Suprapubic skin (tissue), 4 donors: ENCODE measurements at regions not wholly inside any gene's neighbourhood (a gene's known extent, or its start where the extent isn't known, plus 50 kb on each side); places are given as distances from the start of the nearest gene placed in this dataset.

Experiments
- EP300 ChIP-seq: sonication (generic); formaldehyde crosslinking; IDR thresholded peaks from one replicate; pipeline ENCODE4 v1.6.1; 2017; ENCODE audit warnings: antibody characterized with exemption
- POLR2A ChIP-seq, 2 donors: fragments of 450-650 bp; IDR thresholded peaks; one replicate each; pipeline ENCODE4 v1.6.1; 2017; ENCODE audit warnings: antibody characterized with exemption in 2 of 2, mild to moderate bottlenecking in 2 of 2, moderate library complexity in 2 of 2
- POLR2AphosphoS5 ChIP-seq, 3 donors: sonication (generic); formaldehyde crosslinking; IDR thresholded peaks; one replicate each; pipeline ENCODE4 v1.6.1; 2017; ENCODE audit warnings: antibody characterized with exemption in 3 of 3
- TF ChIP-seq, protein P1 (sequence below), 2 donors: fragments of 200-600 bp in 1 of 2; fragments of 450-650 bp in 1 of 2; sonication (generic) in 1 of 2; IDR thresholded peaks; one replicate each; pipeline ENCODE4 v1.5.1; 2016 to 2019; ENCODE audit warnings: antibody characterized with exemption in 2 of 2, mild to moderate bottlenecking in 1 of 2, moderate library complexity in 1 of 2

DNA sequence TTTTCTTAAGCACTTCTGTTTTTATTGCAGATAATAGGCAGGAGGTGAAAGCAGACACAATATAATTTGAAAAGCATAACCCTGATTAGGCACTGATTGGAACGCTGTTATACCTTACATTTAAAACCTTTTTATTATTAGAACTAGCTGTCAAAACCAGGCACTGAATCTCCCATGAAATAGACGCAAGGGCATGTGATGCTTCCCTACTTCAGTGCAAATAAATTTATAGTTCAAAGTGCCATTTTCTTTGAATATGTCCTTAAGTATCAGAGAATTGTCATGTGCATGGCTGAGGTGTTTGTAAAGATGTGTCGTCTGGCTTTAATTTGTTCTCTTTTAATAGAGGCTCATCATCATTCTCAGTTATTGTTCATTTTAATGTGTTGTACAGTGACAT, 386.0 kb downstream of the NR2F2 start:
- TF ChIP-seq, protein P1, sequence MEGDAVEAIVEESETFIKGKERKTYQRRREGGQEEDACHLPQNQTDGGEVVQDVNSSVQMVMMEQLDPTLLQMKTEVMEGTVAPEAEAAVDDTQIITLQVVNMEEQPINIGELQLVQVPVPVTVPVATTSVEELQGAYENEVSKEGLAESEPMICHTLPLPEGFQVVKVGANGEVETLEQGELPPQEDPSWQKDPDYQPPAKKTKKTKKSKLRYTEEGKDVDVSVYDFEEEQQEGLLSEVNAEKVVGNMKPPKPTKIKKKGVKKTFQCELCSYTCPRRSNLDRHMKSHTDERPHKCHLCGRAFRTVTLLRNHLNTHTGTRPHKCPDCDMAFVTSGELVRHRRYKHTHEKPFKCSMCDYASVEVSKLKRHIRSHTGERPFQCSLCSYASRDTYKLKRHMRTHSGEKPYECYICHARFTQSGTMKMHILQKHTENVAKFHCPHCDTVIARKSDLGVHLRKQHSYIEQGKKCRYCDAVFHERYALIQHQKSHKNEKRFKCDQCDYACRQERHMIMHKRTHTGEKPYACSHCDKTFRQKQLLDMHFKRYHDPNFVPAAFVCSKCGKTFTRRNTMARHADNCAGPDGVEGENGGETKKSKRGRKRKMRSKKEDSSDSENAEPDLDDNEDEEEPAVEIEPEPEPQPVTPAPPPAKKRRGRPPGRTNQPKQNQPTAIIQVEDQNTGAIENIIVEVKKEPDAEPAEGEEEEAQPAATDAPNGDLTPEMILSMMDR (IDR thresholded peaks at IDR 0.05), result no peak
- no peak for TF ChIP-seq POLR2AphosphoS5 (IDR thresholded peaks at IDR 0.05)
- no peak for TF ChIP-seq POLR2A (IDR thresholded peaks at IDR 0.05)
- TF ChIP-seq EP300, result no peak
